HG03175 (cell line): ENCODE measurements at regions not wholly inside any gene's neighbourhood (a gene's known extent, or its start where the extent isn't known, plus 50 kb on each side); places are given as distances from the start of the nearest gene placed in this dataset.
"Not testable (repeated sequence)": the region's sequence is repeated elsewhere in the genome, so short reads cannot be mapped to it uniquely, and the experiment has no call there.

Source experiments
- ATAC-seq: cut with Tn5 transposase; IDR thresholded peaks from one replicate; pipeline ENCODE4 v1.9.1; 2021; ENCODE audit warnings: mild to moderate bottlenecking, moderate library complexity; ENCODE audit not compliant: unreplicated experiment

DNA sequence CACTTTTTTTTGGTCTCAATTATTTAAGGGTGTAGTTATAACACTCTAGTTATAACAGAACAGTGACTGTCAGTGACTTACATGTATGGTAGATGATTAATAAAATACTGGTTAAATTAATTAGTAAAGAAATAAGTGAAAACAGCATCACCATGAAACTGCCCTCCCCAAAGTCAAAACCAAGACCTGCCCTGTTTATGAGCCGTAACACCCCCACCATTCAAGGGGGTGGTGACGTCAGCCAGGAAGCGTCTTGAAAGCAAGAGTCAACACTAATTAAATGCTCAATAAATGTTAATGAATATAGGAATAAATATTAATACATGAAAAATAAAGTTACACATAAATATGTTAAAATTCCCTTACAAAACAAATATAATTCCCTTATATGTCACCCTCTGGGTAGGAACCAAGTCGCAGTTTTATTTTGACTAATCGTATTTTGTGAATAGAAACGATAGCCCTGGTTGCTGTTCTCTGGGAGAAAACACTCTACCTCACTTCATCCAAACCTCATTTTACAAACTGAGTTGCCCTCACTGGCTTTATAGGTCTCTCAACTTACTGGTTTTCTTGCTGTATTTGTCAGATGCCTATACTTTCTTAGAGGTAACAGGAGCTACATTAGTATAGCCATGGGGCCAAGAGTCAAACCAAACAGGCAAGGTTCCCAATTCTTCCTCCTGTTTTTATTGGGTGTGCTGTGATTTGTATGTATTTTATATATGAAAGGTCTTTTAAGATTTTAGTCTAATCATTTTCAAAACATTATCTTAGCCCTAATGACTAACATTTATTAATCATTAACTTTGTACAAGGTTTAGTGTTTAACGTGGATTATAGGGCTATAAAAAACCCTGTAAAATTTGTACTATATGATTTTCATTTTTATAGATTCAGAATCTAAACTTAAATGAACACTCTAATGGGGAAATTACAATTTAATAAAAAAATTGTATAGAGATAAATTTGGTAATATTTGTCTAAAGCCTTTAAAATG is 227.9 kb upstream of the IRAK1BP1 start:
- no peak for ATAC-seq

DNA sequence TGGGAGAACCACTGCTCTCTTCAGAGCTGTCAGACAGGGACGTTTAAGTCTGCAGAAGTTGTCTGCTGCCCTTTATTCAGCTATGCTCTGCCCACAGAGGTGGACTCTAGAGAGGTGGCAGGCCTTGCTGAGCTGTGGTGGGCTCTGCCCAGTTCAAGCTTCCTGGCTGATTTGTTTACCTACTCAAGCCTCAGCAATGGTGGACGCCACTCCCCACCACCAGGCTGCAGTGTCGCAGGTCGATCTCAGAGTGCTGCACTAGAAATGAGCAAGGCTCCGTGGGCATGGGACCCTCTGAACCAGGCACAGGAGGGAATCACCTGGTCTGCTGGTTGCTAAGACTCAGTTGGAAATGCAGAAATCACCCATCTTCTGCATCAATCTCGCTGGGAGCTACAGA is 223.4 kb upstream of the IRAK1BP1 start:
- ATAC-seq, result not testable (repeated sequence)

- not testable (repeated sequence) for ATAC-seq
These were observed 220.6 kb upstream of the IRAK1BP1 start for GRCh38 chr6:78646542-78647415.

- not testable (repeated sequence) for ATAC-seq
These were observed 201.5 kb upstream of the IRAK1BP1 start for GRCh38 chr6:78665819-78666218.

DNA sequence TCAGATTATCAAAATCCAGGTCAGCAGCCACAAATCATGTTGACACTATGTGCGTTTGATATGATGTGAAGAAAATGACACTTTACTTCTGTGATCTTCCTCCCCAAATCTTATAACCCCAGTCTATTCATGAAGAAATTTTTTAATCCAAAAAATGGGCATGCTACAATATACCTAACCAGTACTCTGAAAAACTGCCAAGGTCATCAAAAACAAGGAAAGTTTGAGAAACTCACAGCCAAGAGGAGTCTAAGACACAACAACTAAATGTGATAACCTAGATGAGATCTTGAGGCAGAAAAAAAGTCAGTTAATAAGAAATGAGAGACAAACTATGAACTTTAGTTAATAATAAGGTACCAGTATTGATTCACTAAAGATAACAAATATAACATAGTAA is 200.6 kb upstream of the IRAK1BP1 start:
- no peak for ATAC-seq

- ATAC-seq, result no peak
These were observed 197.2 kb upstream of the IRAK1BP1 start for GRCh38 chr6:78670156-78670555.

DNA sequence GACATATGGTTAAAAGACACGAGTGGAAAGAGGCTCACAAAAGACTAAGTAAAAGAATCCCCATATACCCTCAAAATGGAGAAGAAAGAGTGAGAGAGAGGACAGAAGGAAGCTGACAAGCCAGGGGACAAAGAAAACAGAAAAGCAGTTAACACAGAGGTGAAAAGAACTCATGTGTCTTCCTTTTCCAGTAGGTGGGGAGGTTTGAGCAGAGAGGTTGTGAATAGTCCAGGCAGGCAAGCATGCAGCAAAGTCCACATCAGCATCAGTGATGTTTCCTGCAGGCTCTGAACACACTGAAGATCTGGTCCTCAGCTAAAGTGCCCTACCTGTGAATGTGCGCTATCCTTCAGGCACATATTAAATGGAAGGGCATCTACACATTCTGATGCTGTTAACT is 196.5 kb upstream of the IRAK1BP1 start:
- no peak for ATAC-seq

DNA sequence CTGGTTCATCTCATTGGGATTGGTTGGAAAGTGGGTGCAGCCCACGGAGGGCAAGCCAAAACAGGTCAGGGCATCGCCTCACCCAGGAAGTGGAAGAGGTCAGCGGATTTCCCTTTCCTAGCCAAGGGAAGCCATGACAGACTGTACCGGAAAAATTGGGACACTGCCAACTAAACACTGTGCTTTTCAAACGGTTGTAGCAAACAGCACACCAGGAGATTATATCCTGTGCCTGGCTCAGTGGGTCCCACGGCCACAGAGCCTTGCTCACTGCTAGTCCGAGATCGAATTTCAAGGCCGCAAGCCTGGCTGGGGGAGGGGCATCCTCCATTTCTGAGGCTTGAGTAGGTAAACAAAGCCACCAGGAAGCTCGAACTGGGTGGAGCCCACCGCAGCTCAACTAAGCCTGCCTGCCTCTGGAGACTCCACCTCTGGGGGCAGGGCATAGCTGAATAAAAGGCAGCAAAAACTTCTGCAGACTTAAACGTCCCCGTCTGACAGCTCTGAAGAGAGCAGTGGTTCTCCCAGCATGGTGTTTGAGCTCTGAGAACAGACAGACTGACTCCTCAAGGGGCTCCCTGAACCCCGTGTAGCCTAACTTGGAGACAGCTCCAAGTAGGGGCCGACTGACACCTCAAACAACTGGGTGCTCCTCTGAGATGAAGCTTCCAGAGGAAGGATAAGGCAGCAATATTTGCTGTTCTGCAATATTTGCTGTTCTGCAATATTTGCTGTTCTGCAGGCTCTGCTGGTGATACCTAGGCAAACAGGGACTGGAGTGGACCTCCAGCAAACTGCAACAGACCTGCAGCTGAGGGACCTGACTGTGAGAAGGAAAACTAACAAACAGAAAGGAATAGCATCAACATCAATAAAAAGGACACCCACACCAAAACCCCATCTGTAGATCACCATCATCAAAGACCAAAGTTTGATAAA is 191.0 kb upstream of the IRAK1BP1 start:
- not testable (repeated sequence) for ATAC-seq

DNA sequence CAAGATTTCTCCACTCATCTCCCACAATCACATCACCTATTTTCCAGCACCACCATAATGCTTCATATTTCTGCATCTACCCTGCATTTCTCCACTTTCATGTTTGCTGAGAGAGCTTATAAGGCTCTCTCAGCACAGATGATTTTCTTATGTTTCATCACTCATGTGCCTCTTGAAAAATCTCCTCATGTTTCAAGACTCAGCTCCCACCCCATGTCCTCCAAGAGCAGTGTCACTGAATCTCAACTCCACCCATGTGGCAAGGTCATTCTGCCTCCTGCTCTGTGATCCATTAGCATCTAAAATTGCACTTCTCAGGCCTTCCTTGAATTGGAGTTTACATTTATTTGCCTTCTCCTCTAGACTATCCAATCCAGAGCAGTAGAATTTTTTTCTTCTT is 178.7 kb upstream of the IRAK1BP1 start:
- no peak for ATAC-seq

GRCh38 chr6:78693835-78694234 is 173.5 kb upstream of the IRAK1BP1 start:
- ATAC-seq, result no peak

DNA sequence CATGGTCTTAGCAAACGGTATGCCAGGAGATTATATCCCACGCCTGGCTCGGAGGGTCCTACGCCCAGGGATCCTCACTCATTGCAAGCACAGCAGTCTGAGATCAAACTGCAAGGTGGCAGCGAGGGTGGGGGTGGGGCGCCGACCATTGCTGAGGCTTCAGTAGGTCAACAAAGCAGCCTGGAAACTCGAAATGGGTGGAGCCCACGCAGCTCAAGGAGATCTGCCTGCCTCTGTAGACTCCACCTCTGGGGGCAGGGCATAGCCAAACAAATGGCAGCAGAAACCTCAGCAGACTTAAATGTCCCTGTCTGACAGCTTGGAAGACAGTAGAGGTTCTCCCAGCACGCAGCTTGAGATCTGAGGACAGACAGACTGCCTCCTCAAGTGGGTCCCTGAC is 172.7 kb upstream of the IRAK1BP1 start:
- ATAC-seq, result not testable (repeated sequence)

DNA sequence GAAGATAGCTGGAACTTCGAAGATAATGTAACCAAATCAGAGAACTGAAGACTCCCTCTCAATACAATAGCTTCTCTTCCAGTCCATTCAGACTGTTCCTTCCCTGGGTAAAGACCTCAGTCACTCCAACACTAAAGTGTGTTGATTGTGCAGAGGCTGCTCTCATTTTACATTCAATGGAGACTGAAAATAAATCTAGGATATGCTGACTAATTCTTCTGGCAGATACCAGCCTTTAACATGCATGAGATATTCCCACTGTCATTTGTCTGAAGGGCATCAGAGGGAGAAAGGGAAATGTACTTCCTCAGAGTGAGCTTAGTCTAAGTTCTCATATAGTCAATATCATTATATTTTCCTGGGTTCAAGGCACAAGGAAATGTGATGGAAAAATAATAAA is 166.4 kb upstream of the IRAK1BP1 start:
- ATAC-seq, result no peak

DNA sequence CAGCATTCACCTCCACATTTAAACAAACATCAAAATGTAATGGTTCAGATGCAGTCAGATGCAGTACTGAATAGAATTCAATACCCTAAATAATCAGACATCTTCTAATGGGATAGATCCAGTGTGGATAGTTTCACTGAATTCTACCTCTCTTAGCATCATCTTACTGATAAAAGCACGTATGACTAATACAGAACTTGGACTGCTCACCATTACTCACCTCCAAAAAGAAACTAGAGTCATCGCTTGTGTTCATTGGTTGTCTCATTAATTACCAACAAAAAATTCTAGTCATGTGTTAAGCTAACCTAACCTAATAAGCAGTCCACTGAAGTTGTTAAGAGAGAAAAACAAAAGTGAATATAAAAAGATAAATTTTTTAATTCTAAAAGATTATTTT is 165.9 kb upstream of the IRAK1BP1 start:
- ATAC-seq, result no peak

DNA sequence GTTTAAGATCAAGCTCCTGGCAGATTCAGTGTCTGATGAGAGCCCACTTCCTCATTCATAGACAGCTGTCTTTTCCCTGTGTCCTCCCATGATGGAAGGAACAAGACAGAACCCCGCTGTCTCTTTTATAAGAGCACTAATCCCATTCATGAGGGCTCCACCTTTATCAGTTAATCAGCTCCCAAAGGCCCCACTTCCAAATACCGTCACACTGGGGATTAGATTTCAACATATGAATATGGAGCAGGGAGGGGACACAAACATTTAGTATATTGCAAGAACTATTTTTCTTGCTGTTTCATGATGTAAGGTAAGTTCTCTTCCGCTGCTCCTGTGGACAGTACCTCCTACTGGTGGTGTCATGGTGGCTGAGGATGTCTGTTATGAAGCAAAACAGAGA is 158.3 kb upstream of the IRAK1BP1 start:
- ATAC-seq, result no peak

GRCh38 chr6:78713564-78713963 is 153.8 kb upstream of the IRAK1BP1 start:
- no peak for ATAC-seq

DNA sequence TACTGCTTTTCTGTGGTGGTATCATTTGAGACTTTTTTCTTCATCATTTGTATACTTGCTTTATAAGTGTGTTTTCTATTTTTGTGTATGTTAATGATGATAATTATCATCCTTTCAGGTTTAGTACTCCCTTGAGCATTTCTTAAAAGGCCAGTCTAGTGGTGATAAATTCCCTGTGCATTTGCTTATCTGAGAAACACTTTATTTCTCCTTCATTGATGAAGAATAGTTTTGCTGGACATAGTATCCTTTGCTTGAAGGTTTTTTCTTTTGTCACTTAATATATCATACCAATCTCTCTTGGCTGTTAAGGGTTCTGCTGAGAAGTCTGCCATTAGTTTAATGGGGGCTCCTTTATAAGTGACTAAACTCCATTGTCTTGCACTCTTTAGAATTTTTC is 123.2 kb upstream of the IRAK1BP1 start:
- no peak for ATAC-seq

DNA sequence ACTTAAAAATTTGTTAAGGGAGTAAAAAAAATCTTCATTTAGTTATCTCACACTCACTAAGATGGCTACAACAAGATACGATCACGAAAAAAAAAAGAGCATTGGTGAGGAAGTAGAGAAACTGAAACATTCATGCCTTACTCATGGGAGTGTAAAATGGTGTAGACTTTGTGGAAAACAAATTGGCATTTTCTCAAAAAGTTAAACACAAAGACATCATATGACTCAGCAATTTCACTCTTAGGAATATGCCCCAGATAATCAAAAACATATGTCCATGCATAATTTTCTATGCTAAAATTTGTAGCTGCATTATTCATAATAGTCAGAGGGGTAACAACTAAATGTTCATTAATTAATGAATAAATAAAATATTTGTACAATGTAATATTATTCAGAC is 120.9 kb upstream of the IRAK1BP1 start:
- ATAC-seq, result no peak

DNA sequence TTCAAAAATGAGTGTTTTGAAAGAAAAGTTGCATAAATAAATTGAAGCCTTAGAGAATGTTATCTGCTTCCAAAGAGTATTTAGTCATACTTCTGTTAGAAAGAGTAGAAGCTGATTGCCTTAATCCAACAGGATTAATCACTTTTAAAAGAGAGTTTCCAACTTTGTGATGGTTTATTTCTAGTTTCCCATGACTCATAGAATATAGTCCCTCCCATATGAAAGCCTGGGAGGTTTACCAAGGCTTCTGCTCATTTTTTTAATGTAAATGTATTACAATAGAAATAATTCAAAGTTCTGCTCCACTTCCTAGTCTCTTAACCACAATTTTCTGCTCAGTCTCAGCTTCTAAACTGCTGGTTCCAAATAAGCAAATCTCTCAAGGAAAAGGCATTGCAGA is 118.0 kb upstream of the IRAK1BP1 start:
- ATAC-seq, result no peak

DNA sequence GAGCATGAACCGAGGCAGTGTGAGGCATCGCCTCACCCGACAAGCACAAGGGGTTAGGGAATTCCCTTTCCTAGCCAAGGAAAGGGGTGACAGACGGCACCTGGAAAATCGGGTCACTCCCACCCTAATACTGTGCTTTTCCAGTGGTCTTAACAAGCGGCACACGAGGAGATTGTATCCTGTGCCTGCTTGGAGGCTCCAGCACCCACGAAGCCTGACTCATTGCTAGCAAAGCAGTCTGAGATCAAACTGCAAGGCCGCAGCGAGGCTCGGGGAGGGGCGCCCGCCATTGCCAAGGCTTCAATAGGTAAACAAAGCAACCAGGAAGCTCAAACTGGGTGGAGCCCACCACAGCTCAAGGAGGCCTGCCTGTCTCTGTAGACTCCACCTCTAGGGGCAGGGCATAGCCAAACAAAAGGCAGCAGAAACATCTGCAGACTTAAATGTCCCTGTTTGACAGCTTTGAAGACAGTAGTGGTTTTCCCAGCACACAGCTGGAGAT is 109.0 kb upstream of the IRAK1BP1 start:
- ATAC-seq, result not testable (repeated sequence)

- no peak for ATAC-seq
These were observed 99.1 kb upstream of the IRAK1BP1 start for GRCh38 chr6:78768271-78768670.
